HK-2 (cell line): ENCODE measurements at regions not wholly inside any gene's neighbourhood (a gene's known extent, or its start where the extent isn't known, plus 50 kb on each side); places are given as distances from the start of the nearest gene placed in this dataset.
"Not testable (repeated sequence)": the region's sequence is repeated elsewhere in the genome, so short reads cannot be mapped to it uniquely, and the experiment has no call there.

Experiments used
- DNase-seq: peaks from one replicate; pipeline ENCODE4 v3.0.0-alpha.2; 2018; ENCODE audit not compliant: unreplicated experiment

DNA sequence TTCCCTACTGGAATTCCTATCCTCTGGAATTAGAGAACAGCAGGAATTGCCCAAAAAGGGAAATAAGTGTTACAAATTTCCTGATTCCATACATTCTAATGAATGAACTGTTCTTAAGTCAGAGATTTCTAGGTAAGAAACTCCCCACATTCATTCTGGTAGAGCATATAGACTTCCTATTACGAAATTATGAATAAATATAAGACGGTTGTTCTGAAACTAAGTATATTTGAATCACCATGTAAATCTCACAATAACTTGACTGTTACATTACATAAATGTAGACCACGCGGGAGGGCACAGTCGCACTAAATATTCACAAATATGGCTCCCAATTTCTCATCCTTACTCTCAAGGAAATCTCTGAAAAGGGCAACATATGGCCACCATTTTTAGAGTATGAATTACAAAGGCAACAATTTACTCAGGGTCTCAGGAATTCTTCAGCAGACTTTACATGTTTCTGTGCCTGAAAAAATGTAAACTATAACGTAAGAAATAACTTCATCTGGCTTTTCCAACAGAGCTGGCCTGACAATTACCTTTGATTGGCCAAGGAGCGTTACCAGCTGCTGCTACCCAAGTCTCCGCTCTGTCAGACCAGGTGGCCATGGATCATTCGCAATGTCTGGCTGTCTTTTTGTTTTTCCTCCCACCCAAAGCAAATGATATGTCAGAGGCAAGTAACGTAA lies 115.8 kb downstream of the MPP7 start:
- DNase-seq = no peak

- DNase-seq = no peak
Observed at GRCh38 chr10:28186461-28186860, 116.4 kb downstream of the MPP7 start.

DNA sequence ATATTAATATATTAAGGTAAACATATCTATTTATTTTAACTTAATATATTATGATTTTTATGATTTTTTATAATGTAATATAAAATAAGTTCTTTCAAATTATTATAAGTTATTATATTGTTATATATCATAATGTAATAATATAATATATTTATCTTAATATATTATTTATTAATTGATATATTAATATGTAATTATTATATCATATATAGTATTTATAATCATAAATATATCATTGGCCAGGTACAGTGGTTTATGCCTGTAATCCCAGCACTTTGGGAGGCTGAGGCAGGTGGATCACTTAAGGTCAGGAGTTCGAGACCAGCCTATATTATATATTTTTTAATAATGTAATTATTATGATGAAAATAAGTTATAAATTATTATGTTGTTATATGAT lies 118.1 kb downstream of the MPP7 start:
- DNase-seq = no peak

DNA sequence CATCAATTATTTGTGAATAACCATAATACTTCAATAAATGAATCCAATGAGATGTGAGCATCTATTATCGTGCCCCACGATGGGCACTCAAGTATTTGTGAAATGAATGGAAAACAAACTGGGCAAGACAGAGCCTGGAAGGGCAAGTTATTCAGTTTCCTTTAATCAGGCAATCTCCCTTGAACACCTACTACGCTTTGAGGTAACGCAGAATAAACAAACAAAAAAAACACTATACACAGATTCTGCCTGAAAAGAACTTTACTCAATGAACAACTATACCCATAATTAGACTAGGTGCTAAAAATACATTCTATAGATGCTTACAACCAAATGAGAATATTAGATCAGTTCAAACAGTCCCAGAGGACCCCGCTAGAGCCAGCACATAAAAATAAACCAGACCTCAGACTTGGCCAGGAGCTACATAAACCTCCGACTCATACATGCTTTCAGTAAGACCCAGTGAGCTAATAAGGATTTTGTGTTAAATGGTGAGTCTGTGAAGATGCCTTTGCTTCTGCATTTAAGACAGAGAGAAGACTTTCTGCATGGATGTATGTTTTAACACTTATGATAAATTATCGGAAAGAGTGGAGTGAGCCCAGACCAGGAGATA lies 121.3 kb downstream of the MPP7 start:
- no peak for DNase-seq

DNA sequence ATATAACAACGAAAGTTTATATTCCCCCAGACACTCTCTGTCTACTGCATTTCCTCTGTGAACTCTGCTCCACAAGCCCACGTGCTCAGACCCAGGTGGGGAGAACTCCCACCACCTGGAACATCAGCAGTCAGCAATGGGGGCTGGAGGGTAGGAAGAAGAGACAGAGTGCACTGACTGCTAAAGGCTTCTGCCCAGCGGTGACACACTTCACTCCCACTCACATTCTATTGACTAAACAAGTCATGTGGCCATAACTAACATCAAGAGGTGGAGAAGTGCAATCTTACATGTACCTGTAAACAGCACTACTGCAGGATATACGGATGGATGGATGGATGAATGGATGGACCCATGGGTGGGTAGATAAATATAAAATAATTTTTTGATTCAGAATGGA lies 122.2 kb downstream of the MPP7 start:
- DNase-seq = no peak

GRCh38 chr10:28179743-28180099 lies 123.1 kb downstream of the MPP7 start:
- no peak for DNase-seq

DNA sequence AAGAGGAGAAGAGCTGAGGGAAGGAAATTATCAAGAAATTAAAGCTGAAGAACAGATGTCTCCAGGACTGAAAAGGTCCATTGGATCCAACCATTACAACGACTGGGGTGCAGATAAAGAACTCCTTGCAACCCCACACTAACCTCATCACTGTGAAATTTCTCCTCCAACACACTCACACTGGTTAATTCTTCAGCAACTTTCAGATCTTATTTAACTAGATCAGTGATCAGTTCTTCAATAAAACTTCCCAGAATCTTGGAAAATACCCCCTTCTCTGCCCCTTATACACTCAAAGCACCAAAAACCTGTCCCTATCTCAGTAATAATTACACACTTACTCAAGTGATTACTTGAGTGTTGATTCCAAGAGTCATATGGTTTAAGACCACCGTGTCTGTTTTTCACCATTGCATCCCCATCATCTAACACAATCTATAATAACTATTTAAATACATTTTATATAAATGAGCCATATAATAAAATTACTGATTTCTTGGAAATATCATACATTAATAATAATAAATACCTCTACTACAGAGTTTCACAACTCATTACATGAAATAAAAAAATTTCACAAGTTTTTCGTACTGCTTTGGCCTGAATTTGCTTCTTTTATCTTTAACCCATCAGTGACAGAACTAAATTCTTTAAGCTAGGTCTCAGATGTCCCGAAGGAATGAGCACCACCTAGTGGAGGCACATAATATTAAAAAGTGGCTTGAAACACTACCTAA lies 123.7 kb downstream of the MPP7 start:
- no peak for DNase-seq

GRCh38 chr10:28177944-28178637 lies 124.8 kb downstream of the MPP7 start:
- DNase-seq = no peak

- DNase-seq = not testable (repeated sequence)
Observed at GRCh38 chr10:28176498-28176897, 126.4 kb downstream of the MPP7 start.

- DNase-seq = no peak
Observed at GRCh38 chr10:28172223-28172610, 130.6 kb downstream of the MPP7 start.

GRCh38 chr10:28171468-28172222 lies 131.2 kb downstream of the MPP7 start:
- no peak for DNase-seq

GRCh38 chr10:28169525-28169924 lies 133.3 kb downstream of the MPP7 start:
- DNase-seq = no peak

GRCh38 chr10:28160866-28161405 lies 141.9 kb downstream of the MPP7 start:
- no peak for DNase-seq

DNA sequence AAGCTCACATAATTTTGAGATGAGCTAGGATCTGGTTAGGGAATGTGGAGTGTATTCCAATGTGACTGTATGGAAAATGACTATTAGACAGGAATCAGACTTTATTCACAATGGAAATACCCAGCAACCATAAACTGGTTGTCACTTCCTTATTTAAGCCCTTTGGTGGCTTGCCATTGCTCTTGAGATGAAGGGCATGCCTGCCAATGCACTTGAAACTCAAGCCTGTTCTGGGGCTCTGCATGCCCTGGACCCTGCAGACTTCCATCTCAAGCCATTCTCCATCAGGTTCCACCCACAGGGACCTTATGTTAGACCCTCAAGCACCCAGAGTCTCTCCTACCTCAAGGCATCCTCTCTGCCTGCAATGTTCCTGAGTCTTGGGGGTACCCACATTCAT lies 145.5 kb downstream of the MPP7 start:
- no peak for DNase-seq

DNA sequence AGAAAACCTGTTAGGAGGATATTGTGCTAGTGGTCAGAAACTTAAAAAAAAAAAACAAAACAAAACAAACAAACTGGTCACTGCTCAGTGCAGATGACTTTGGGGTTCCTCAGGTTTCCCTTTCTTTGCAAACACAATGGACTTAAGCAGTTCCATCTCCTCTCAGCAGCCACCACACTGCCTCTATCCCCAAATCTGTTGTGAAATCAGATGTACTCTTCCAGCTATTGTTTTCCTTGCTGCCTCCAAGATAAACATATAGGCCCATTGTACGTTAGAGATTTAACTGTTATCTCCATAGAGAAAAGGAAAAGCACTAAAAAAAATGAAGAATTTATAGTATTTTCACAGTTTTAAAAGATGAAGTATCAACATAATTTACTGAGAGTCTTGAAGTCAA lies 147.1 kb downstream of the MPP7 start:
- no peak for DNase-seq

- DNase-seq = no peak
Observed at GRCh38 chr10:28151636-28152035, 151.2 kb downstream of the MPP7 start.

- DNase-seq = no peak
Observed at GRCh38 chr10:28149746-28150145, 150.9 kb upstream of the ODAD2 start.

GRCh38 chr10:28147706-28148105 lies 148.8 kb upstream of the ODAD2 start:
- no peak for DNase-seq

- peak; percentile 35 for DNase-seq
Observed at GRCh38 chr10:28139138-28139537, 140.3 kb upstream of the ODAD2 start.

DNA sequence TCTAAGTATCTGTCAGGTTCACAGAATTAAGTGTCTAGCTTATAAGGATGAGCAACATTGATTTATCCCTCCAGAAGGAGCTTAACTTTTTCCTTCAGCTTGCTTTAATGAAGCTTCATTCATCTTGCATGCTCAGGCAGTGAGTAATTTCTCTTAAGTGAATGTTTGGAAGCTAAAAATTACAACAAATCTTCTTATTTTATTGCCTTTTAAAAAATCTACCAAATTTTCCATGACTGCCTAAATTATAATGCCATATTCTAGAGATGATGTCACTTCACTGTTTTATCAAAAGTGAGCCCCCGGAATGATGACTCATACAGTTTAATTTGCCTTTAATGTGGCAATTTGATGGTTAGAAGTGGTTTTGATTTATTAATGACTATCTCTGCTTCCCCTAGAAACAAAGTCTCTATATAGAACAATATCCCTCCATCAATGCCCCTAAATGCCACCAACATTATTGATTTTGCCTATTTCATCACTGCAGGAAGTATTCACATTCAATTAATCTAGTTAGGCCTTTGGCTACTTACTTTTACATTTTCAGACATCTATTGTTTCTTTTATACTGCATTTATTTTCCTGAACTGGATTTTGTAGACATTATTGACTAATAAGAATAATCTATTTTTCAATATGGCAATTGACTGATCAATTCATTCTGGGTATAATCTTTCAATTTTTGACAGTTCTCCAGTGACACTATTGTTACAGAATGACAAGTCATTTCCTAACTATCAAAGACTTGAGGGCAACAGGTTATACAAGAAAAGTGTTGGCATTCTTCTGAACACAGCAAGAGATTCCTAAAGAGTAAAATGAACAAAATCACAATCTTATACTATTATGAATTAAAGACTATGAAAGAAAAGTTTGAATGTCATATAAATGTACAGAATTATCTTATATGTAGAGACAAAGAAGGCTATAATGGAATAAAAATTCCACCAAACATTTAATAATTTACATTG lies 139.3 kb upstream of the ODAD2 start:
- no peak for DNase-seq
